ENCODE measurements at regions not wholly inside any gene's neighbourhood (a gene's known extent, or its start where the extent isn't known, plus 50 kb on each side); places are given as distances from the start of the nearest gene placed in this dataset.

DNA sequence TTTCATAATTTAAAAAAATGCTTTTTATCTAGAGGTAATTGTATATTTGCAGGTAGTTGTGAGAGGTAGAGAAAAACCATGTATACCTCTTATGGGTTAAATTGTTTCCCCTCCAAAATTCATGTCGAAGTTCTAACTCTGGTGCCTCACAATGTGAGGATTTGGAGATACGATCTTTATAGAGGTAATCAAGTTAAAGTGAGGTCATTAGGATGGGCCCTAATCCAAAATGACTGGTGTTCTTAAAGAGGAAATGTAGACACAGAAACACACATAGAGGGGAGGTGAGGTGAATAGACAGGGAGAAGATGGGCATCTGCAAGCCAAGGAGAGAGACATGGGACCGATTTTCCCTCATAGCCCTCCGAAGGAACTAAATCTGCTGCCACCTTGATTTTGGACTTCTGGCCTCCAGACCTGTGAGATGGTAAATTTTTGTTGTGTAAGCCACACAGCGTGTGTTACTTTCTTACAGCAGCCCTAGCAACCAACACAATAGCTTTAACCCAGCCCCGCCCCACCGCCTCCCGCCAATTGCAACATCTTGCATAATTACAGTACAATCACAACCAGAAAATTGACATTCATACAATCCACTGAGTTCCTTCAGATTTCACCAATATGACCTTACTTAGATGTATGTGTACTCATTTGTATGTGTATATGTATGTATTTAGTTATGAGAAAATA, 208.9 kb downstream of the MIB1 start:
- no peaks in the 10 kb centered on the region for H3K27me3 Mint-ChIP-seq (ENCODE audit: unreplicated experiment)
- H3K4me3 Mint-ChIP-seq (ENCODE audit: unreplicated experiment) = no peak overlapping the region
- TF ChIP-seq, protein P1, sequence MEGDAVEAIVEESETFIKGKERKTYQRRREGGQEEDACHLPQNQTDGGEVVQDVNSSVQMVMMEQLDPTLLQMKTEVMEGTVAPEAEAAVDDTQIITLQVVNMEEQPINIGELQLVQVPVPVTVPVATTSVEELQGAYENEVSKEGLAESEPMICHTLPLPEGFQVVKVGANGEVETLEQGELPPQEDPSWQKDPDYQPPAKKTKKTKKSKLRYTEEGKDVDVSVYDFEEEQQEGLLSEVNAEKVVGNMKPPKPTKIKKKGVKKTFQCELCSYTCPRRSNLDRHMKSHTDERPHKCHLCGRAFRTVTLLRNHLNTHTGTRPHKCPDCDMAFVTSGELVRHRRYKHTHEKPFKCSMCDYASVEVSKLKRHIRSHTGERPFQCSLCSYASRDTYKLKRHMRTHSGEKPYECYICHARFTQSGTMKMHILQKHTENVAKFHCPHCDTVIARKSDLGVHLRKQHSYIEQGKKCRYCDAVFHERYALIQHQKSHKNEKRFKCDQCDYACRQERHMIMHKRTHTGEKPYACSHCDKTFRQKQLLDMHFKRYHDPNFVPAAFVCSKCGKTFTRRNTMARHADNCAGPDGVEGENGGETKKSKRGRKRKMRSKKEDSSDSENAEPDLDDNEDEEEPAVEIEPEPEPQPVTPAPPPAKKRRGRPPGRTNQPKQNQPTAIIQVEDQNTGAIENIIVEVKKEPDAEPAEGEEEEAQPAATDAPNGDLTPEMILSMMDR (IDR thresholded peaks at IDR 0.05; ENCODE audit: unreplicated experiment) = no peak
- no peak overlapping the region for H3K27ac Mint-ChIP-seq (ENCODE audit: unreplicated experiment)
- DNase-seq (ENCODE audit: low spot score) = no peak
- no peaks in the 10 kb centered on the region for H3K9me3 Mint-ChIP-seq (ENCODE audit: unreplicated experiment)
- no peaks in the 10 kb centered on the region for H3K36me3 Mint-ChIP-seq (ENCODE audit: low read depth, unreplicated experiment)
- no peaks in the 10 kb centered on the region for H3K4me1 Mint-ChIP-seq (ENCODE audit: unreplicated experiment)

DNA sequence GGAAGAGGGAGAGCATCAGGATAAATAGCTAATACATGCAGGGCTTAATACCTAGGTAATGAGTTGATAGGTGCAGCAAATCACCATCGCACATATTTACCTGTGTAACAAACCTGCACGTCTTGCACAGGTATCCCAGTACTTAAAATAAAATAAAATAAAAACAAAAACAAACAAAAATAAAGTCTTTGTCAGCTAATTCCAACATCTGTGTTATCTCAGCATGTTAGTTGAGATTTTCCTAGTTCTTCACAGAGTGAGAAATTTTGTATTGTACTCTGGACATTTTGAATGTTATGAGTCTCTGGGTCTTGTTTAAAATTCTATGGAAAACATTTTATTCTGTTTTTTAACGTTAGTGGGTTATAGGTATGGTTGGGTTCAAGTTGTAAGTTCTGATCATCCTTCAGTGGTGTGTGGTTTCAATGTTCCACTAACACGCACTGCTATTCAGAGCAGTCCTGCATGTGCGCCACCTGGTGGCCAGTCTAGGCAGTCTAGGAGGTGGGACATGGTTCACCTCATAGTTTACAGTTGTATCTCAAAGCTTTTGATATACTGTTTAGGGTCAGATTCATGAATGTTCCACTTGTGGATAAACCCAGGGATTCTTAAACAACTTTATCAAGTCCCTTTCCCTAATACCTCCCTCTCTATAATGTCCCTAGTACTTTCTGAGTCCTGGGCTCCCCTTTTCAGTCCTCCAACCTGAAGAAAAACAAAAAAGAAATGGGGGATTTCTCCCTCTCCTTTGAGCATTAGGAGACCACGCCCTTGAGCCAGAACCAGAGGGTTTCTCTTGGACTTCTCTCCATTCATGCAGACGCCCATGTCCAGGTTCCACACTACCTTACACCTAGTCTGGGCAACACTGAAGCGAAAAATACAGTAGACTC, 213.4 kb upstream of the GATA6 start:
- peak; percentile 81 for DNase-seq (ENCODE audit: low spot score)
- Mint-ChIP-seq H3K4me3 (ENCODE audit: unreplicated experiment) (no peak overlapping the region), H3K27ac (ENCODE audit: unreplicated experiment) (no peak overlapping the region), H3K36me3 (ENCODE audit: low read depth, unreplicated experiment) (no peaks in the 10 kb centered on the region), H3K27me3 (ENCODE audit: unreplicated experiment) (no peaks in the 10 kb centered on the region), H3K4me1 (ENCODE audit: unreplicated experiment) (no peaks in the 10 kb centered on the region), H3K9me3 (ENCODE audit: unreplicated experiment) (no peaks in the 10 kb centered on the region)
- TF ChIP-seq, protein P1 (IDR thresholded peaks at IDR 0.05; ENCODE audit: unreplicated experiment) = peak; percentile 83

DNA sequence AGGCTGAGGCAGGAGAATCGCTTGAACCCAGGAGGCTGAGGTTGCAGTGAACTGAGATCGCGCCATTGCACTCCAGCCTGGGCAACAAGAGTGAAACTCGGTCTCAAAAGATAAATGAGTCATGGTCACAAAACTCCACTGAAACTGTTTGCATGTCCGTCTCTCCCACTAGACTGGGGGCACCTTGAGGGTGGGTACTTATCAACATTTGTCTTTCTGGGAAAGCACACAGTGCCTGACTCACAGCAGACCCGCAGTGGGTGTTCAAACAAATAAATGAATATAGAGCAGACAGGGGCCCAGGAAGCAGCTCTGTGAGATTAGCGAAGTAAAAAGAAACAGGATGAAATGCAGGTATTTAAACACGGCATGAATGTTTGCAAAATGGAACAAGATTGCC, 211.1 kb upstream of the GATA6 start:
- Mint-ChIP-seq H3K9me3 (ENCODE audit: unreplicated experiment) (no peaks in the 10 kb centered on the region), H3K4me1 (ENCODE audit: unreplicated experiment) (no peaks in the 10 kb centered on the region), H3K27ac (ENCODE audit: unreplicated experiment) (no peak overlapping the region), H3K4me3 (ENCODE audit: unreplicated experiment) (no peak overlapping the region), H3K36me3 (ENCODE audit: low read depth, unreplicated experiment) (no peaks in the 10 kb centered on the region), H3K27me3 (ENCODE audit: unreplicated experiment) (no peaks in the 10 kb centered on the region)
- no peak for DNase-seq (ENCODE audit: low spot score)
- TF ChIP-seq, protein P1 (IDR thresholded peaks at IDR 0.05; ENCODE audit: unreplicated experiment) = no peak

DNA sequence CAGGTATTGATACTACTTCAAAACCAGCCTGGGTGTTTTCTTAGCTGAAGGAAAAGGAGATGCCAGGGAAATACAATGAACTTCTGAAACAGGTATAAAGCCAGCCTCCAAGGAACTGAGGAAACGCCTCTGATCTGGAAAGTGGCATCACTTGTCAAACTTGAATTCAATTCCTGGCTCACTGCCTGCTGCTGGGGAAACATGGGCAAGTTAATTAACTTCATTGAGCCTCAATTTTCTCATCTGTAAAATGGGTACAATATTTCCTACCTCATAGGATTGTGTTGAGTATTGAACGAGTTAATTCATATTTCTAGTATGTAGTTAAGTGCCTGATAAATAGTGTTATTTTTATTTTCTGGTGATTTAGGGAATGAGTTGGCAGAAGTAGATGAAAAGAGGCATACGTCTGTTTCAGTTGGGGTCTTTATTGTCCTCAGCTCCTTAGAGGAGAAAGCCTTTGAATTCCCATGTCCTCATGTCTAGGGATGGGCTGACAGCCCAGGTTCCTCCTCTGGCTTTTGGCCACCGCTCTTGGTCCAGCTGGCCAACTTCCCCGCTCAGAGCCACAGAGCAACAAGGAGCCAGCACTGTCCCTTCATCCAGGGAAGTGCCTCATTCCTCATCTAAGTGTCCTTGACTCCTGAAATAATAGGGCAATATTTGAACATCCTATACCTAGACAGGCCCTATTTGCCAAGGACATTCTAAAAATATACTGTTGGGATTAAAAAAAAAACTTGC, 210.5 kb upstream of the GATA6 start:
- DNase-seq (ENCODE audit: low spot score) = no peak
- Mint-ChIP-seq H3K4me1 (ENCODE audit: unreplicated experiment) (no peaks in the 10 kb centered on the region), H3K36me3 (ENCODE audit: low read depth, unreplicated experiment) (no peaks in the 10 kb centered on the region), H3K27ac (ENCODE audit: unreplicated experiment) (no peak overlapping the region), H3K9me3 (ENCODE audit: unreplicated experiment) (no peaks in the 10 kb centered on the region), H3K27me3 (ENCODE audit: unreplicated experiment) (no peaks in the 10 kb centered on the region), H3K4me3 (ENCODE audit: unreplicated experiment) (no peak overlapping the region)
- TF ChIP-seq, protein P1 (IDR thresholded peaks at IDR 0.05; ENCODE audit: unreplicated experiment) = no peak
